ENCODE measurements at regions not wholly inside any gene's neighbourhood (a gene's known extent, or its start where the extent isn't known, plus 50 kb on each side); places are given as distances from the start of the nearest gene placed in this dataset.

DNA sequence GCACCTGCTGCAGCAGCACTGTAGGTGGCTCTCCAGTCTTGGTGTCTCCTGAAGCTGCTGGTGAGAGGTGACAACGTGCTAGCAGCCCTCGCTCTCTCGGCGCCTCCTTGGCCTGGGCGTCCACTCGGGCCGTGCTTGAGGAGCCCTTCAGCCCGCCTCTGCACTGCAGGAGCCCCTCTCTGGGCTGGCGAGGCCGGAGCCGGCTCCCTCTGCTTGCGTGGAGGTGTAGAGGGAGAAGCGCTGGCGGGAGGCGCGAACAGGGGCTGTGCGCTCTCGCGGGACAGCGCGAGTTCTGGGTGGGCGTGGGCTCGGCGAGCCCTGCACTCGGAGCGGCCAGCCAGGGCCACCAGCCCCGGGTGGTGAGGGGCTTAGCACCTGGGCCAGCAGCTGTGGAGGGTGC lies 62.2 kb upstream of the CNOT6 start:
- TF ChIP-seq, protein P1, sequence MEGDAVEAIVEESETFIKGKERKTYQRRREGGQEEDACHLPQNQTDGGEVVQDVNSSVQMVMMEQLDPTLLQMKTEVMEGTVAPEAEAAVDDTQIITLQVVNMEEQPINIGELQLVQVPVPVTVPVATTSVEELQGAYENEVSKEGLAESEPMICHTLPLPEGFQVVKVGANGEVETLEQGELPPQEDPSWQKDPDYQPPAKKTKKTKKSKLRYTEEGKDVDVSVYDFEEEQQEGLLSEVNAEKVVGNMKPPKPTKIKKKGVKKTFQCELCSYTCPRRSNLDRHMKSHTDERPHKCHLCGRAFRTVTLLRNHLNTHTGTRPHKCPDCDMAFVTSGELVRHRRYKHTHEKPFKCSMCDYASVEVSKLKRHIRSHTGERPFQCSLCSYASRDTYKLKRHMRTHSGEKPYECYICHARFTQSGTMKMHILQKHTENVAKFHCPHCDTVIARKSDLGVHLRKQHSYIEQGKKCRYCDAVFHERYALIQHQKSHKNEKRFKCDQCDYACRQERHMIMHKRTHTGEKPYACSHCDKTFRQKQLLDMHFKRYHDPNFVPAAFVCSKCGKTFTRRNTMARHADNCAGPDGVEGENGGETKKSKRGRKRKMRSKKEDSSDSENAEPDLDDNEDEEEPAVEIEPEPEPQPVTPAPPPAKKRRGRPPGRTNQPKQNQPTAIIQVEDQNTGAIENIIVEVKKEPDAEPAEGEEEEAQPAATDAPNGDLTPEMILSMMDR (IDR thresholded peaks at IDR 0.05; ENCODE audit: insufficient read depth, low read depth, low read length) = no peak
- DNase-seq (ENCODE audit: low read depth) = no peak
- no peak overlapping the region for H3K4me3 ChIP-seq (ENCODE audit: low read depth, low read length)

DNA sequence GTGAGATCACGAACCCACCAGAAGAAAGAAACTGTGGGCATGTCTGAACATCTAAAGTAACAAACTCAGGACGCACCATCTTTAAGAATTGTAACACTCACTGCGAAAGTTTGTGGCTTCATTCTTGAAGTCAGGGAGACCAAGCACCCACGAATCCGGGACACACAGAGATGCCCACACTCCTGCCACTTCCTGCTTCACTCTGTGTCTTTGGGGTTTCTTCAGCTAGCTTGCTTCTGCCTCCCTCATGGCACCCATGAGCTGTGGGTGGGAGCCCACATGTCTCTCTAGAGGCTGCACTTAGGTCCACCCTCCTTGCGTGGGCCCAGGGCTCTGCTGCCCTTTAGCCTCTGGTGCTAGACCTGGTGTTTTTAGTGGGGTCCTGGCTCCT lies 61.2 kb upstream of the CNOT6 start:
- no peak overlapping the region for H3K4me3 ChIP-seq (ENCODE audit: low read depth, low read length)
- DNase-seq (ENCODE audit: low read depth) = no peak
- TF ChIP-seq, protein P1 (IDR thresholded peaks at IDR 0.05; ENCODE audit: insufficient read depth, low read depth, low read length) = no peak

DNA sequence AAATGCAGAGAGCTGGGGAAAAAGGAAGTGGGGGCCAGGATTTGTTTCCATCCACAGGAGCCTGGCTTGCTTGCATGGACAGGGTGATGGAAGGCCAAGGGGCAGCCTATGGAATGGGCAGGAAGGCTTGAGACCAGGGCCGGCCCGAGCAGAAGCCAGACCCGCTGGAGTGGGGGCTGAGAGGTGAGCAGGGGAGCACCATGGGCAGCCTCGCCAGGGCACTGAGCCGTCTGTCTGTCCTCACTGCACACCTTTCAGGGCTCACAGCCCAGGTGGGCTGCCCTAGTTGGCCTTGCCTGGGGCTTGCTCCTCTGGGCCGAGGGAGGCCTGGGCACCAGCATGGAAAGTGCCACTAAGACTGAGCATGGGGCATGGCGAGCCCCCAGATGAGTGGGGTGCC lies 58.6 kb upstream of the CNOT6 start:
- no peak overlapping the region for H3K4me3 ChIP-seq (ENCODE audit: low read depth, low read length)
- TF ChIP-seq, protein P1 (IDR thresholded peaks at IDR 0.05; ENCODE audit: insufficient read depth, low read depth, low read length) = no peak
- DNase-seq (ENCODE audit: low read depth) = no peak

DNA sequence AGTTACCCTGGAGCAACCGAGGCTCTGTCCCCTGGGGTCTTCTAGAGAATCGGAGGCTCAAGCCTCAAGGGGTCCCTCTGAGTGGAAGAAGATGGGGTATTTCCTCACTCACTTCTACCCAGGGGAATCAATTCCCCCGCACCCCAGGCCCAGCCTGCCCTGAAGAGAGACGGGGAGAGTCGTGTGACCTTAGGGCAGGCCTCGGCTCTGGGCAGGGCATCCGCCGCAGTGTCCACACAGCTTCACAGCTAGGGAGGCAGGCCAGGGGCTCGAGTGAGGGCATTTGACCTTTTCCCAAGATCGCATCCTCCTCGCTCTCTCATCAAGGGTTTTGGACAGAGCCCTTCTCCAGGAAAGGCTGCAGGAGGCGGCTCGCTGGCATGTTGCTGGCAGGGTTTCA lies 57.9 kb upstream of the CNOT6 start:
- H3K4me3 ChIP-seq (ENCODE audit: low read depth, low read length) = no peak overlapping the region
- DNase-seq (ENCODE audit: low read depth) = no peak
- TF ChIP-seq, protein P1 (IDR thresholded peaks at IDR 0.05; ENCODE audit: insufficient read depth, low read depth, low read length) = no peak

DNA sequence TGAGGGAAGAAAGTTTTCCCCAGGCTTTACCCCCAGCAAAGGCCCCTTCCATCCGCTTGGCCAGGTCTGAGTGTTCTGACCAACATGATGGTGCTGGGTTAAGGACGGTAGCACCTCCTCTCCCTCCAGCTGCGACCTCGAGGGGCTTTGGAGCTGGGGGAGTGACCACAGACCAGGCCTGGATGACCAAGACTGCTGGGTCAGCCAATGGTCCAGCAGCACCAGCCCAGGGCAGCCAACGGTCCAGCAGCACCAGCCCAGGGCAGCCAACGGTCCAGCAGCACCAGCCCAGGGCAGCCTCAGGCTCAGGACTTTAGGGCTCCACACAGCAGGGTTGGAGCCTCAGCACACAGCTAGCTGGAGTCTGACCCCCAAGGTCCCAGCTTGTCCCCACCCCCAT lies 57.2 kb upstream of the CNOT6 start:
- TF ChIP-seq, protein P1 (IDR thresholded peaks at IDR 0.05; ENCODE audit: insufficient read depth, low read depth, low read length) = no peak
- H3K4me3 ChIP-seq (ENCODE audit: low read depth, low read length) = no peak overlapping the region
- DNase-seq (ENCODE audit: low read depth) = no peak

DNA sequence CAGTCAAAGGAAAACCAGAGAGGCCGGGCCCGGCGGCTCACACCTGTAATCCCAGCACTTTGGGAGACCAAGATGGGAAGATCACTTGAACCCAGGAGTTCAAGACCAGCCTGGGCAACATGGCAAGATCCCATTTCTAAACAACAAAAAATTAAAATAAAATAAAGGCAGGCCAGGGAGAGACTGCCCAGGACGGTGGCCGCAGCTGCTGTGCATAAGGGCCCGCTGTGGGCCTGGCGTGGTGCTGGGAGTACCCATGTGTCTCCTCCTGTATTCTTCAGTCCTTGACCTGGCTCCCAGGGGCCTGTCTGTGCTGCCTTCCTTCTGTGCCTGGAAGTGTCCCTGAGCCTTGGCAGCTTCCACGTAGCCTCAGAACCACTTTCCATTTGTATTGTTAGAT lies 56.8 kb upstream of the CNOT6 start:
- no peak overlapping the region for H3K4me3 ChIP-seq (ENCODE audit: low read depth, low read length)
- TF ChIP-seq, protein P1 (IDR thresholded peaks at IDR 0.05; ENCODE audit: insufficient read depth, low read depth, low read length) = no peak
- DNase-seq (ENCODE audit: low read depth) = no peak
